Endodermal cell (in vitro differentiated cells): ENCODE measurements at regions not wholly inside any gene's neighbourhood (a gene's known extent, or its start where the extent isn't known, plus 50 kb on each side); places are given as distances from the start of the nearest gene placed in this dataset.
"Not testable (repeated sequence)": the region's sequence is repeated elsewhere in the genome, so short reads cannot be mapped to it uniquely, and the experiment has no call there.

Experiments used
- DNase-seq: peaks from one replicate; pipeline ENCODE4 v3.0.0-alpha.2; 2017
- H3K27ac ChIP-seq: 2 replicates; pipeline ENCODE4 v1.5.1; 2013; ENCODE audit warnings: mild to moderate bottlenecking, low read depth, low read length, moderate library complexity
- H3K27me3 ChIP-seq: 2 replicates; pipeline ENCODE4 v1.6.1; 2013; ENCODE audit warnings: mild to moderate bottlenecking, low read length, moderate library complexity; ENCODE audit not compliant: insufficient read depth, control insufficient read depth, poor library complexity, severe bottlenecking
- H3K36me3 ChIP-seq: 2 replicates; pipeline ENCODE4 v1.7.0; 2013; ENCODE audit warnings: mild to moderate bottlenecking, low read length, moderate library complexity; ENCODE audit not compliant: control insufficient read depth, insufficient read depth
- H3K4me1 ChIP-seq: one replicate; pipeline ENCODE4 v1.7.0; 2013; ENCODE audit warnings: low read length; ENCODE audit not compliant: control insufficient read depth, insufficient read depth
- H3K4me3 ChIP-seq: 2 replicates; pipeline ENCODE4 v1.5.1; 2013; ENCODE audit warnings: mild to moderate bottlenecking, low read length, moderate library complexity
- H3K9ac ChIP-seq: 2 replicates; pipeline ENCODE4 v1.6.1; 2013; ENCODE audit warnings: mild to moderate bottlenecking, low read length, moderate library complexity; ENCODE audit not compliant: poor library complexity, severe bottlenecking; ENCODE audit errors: extremely low read depth
- H3K9me3 ChIP-seq: 2 replicates; pipeline ENCODE4 v1.6.1; 2013; ENCODE audit warnings: mild to moderate bottlenecking, low read length, moderate library complexity; ENCODE audit not compliant: control insufficient read depth
- H3K27ac Mint-ChIP-seq: 2 replicates; pipeline ENCODE4 v1.8.0; 2020; ENCODE audit warnings: mixed read lengths
- H3K27me3 Mint-ChIP-seq: 2 replicates; pipeline ENCODE4 v1.8.0; 2021; ENCODE audit warnings: mild to moderate bottlenecking, mixed read lengths; ENCODE audit not compliant: insufficient read depth
- H3K36me3 Mint-ChIP-seq: 2 replicates; pipeline ENCODE4 v1.8.0; 2020; ENCODE audit warnings: low read depth, mixed read lengths
- H3K4me1 Mint-ChIP-seq: 2 replicates; pipeline ENCODE4 v1.8.0; 2020; ENCODE audit warnings: mixed read lengths
- H3K4me3 Mint-ChIP-seq: 2 replicates; pipeline ENCODE4 v1.8.0; 2020; ENCODE audit warnings: mild to moderate bottlenecking, moderate library complexity, mixed read lengths
- H3K9me3 Mint-ChIP-seq: 2 replicates; pipeline ENCODE4 v1.8.0; 2020; ENCODE audit warnings: mild to moderate bottlenecking, mixed read lengths
- WGBS, 2 experiments: methylation state at CpG; one replicate each; pipeline versions ENCODE4 v1.1.5 to v1.1.7; 2013; ENCODE audit warnings: missing lambda C conversion rate in 2 of 2, mixed read lengths in 1 of 2; ENCODE audit not compliant: insufficient coverage in 1 of 2, insufficient read length in 1 of 2; 5-methylcytosine and 5-hydroxymethylcytosine counted together
- TF ChIP-seq, protein P1 (sequence below): fragments of 200-600 bp; sonication (generic); conservative IDR thresholded peaks from 2 replicates; pipeline ENCODE4 v1.5.0; 2021; ENCODE audit warnings: antibody characterized with exemption, mild to moderate bottlenecking

DNA sequence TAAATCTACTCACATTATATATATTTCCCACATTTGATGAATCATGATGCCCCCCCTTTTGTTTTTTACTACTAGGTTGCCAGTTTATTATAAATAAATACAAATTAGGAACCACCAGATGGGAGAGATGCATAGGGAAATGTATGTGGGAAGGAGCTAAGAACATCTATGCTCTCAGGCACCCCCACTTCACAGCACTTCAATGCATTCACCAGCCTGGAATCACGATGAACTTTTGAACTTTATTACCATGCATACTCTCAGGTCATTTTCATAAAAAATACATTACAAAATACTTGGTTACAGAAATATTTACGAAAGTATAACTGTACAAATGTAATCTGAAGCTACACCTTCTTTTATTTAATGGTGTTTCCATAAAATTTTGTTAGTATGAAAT is 988.0 kb upstream of the EPHA6 start:
- H3K27ac Mint-ChIP-seq: no peak overlapping the region
- H3K9me3 Mint-ChIP-seq: no peaks in the 10 kb centered on the region
- H3K4me1 ChIP-seq: no peaks in the 10 kb centered on the region
- H3K9me3 ChIP-seq: no peaks in the 10 kb centered on the region
- H3K4me3 ChIP-seq: no peak overlapping the region
- H3K36me3 ChIP-seq: no peaks in the 10 kb centered on the region
- no peak overlapping the region for H3K27ac ChIP-seq
- no peaks in the 10 kb centered on the region for H3K27me3 Mint-ChIP-seq
- WGBS, 2 experiments: 92% methylated on average over 2 of the region's 2 CpGs; no CpG with 5 or more reads in 1 of the 2 experiments
- H3K4me1 Mint-ChIP-seq: no peaks in the 10 kb centered on the region
- H3K36me3 Mint-ChIP-seq: no peaks in the 10 kb centered on the region
- no peak overlapping the region for H3K9ac ChIP-seq
- TF ChIP-seq, protein P1, sequence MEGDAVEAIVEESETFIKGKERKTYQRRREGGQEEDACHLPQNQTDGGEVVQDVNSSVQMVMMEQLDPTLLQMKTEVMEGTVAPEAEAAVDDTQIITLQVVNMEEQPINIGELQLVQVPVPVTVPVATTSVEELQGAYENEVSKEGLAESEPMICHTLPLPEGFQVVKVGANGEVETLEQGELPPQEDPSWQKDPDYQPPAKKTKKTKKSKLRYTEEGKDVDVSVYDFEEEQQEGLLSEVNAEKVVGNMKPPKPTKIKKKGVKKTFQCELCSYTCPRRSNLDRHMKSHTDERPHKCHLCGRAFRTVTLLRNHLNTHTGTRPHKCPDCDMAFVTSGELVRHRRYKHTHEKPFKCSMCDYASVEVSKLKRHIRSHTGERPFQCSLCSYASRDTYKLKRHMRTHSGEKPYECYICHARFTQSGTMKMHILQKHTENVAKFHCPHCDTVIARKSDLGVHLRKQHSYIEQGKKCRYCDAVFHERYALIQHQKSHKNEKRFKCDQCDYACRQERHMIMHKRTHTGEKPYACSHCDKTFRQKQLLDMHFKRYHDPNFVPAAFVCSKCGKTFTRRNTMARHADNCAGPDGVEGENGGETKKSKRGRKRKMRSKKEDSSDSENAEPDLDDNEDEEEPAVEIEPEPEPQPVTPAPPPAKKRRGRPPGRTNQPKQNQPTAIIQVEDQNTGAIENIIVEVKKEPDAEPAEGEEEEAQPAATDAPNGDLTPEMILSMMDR: no peak
- H3K4me3 Mint-ChIP-seq: no peak overlapping the region
- DNase-seq: no peak
- no peaks in the 10 kb centered on the region for H3K27me3 ChIP-seq

DNA sequence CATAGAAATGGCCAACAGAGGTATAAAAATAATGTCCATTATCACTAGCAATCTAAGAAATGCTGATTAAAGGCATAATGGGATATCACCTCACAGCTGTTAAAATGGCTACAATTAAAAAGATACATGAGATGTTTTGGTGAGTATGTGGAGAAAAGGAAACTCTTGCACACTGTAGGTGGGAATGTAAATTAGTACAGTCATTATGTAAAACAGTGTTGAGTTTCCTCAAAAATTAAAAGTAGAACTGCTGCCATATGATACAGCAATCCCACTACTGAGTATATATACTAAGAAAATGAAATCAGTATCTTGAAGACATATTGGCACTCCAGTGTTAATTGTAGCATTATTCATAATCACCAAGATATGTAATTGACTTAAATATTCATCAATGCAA is 982.2 kb upstream of the EPHA6 start:
- Mint-ChIP-seq H3K36me3 (no peaks in the 10 kb centered on the region), H3K4me3 (no peak overlapping the region), H3K4me1 (no peaks in the 10 kb centered on the region), H3K27ac (no peak overlapping the region), H3K9me3 (peaks cover 2% of the 10 kb centered on the region), H3K27me3 (no peaks in the 10 kb centered on the region)
- H3K9ac ChIP-seq: no peak overlapping the region
- H3K27ac ChIP-seq: no peak overlapping the region
- no peaks in the 10 kb centered on the region for H3K4me1 ChIP-seq
- no peak for DNase-seq
- no peaks in the 10 kb centered on the region for H3K36me3 ChIP-seq
- H3K9me3 ChIP-seq: no peaks in the 10 kb centered on the region
- no peaks in the 10 kb centered on the region for H3K27me3 ChIP-seq
- H3K4me3 ChIP-seq: no peak overlapping the region
- TF ChIP-seq, protein P1: no peak

DNA sequence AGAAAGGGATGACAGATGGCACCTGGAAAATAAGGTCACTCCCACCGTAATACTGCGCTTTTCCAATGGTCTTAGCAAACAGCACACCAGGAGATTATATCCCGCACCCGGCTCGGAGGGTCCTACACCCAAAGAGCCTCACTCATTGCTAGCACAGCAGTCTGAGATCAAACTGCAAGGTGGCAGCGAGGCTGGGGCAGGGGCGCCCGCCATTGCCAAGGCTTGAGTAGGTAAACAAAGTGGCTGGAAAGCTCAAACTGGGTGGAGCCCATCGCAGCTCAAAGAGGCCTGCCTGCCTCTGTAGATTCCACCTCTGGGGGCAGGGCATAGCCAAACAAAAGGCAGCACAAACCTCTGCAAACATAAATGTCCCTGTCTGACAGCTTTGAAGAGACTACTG is 953.8 kb upstream of the EPHA6 start:
- H3K9ac ChIP-seq, H3K27ac ChIP-seq, H3K4me1 Mint-ChIP-seq, H3K36me3 Mint-ChIP-seq, DNase-seq, H3K4me1 ChIP-seq, H3K27ac Mint-ChIP-seq, H3K9me3 ChIP-seq, H3K4me3 Mint-ChIP-seq, H3K27me3 Mint-ChIP-seq, H3K4me3 ChIP-seq, H3K36me3 ChIP-seq, H3K27me3 ChIP-seq: not testable (repeated sequence)
- 94 to 95% methylated on average over 3 to 9 of the region's 9 CpGs for WGBS, 2 experiments
- peaks cover 48% of the 10 kb centered on the region for H3K9me3 Mint-ChIP-seq

DNA sequence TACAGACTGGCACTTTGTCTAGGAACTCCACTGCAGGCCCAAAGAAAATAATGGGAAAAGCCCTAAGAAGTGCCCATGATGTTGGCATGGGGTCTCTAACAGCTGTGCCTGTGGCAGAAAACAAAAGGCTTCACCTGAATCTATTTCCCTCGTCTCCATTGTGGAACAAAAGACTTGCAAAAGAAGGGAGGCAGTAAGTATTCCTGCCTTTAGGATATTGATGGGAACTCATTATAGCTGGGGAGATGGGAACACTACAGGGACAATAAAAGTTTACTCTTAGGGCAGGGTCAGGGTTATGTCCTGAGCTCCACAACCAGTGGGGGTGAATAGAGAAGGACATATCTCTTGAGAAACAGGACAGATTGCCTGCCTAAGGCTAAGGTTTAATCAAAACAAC is 930.6 kb upstream of the EPHA6 start:
- Mint-ChIP-seq H3K9me3 (no peaks in the 10 kb centered on the region), H3K27ac (no peak overlapping the region), H3K4me1 (no peaks in the 10 kb centered on the region), H3K4me3 (no peak overlapping the region), H3K36me3 (no peaks in the 10 kb centered on the region), H3K27me3 (no peaks in the 10 kb centered on the region)
- Histone ChIP-seq H3K9ac (no peak overlapping the region), H3K4me3 (no peak overlapping the region), H3K27me3 (no peaks in the 10 kb centered on the region), H3K9me3 (no peaks in the 10 kb centered on the region), H3K4me1 (no peaks in the 10 kb centered on the region), H3K36me3 (no peaks in the 10 kb centered on the region), H3K27ac (no peak overlapping the region)
- WGBS, 2 experiments: 33 to 73% methylated on average over 1 of the region's 1 CpG
- no peak for DNase-seq
- TF ChIP-seq, protein P1: no peak
